ENCODE measurements at regions not wholly inside any gene's neighbourhood (a gene's known extent, or its start where the extent isn't known, plus 50 kb on each side); places are given as distances from the start of the nearest gene placed in this dataset.

- no peak for DNase-seq (ENCODE audit: low spot score)
These were observed 133.0 kb downstream of the ZDHHC21 start for GRCh38 chr9:14560194-14560593.

- no peak for DNase-seq (ENCODE audit: low spot score)
These were observed 138.3 kb downstream of the ZDHHC21 start for GRCh38 chr9:14554886-14555285.

GRCh38 chr9:14547245-14548060, 145.8 kb downstream of the ZDHHC21 start:
- no peak for DNase-seq (ENCODE audit: low spot score)

- no peak for DNase-seq (ENCODE audit: low spot score)
These were observed 146.5 kb downstream of the ZDHHC21 start for GRCh38 chr9:14546693-14547092.

- no peak for DNase-seq (ENCODE audit: low spot score)
These were observed 151.2 kb downstream of the ZDHHC21 start for GRCh38 chr9:14542071-14542470.

- DNase-seq (ENCODE audit: low spot score) = no peak
These were observed 154.7 kb downstream of the ZDHHC21 start for GRCh38 chr9:14538526-14538925.

GRCh38 chr9:14535161-14535955, 157.9 kb downstream of the ZDHHC21 start:
- DNase-seq (ENCODE audit: low spot score) = no peak

GRCh38 chr9:14533867-14534640, 159.2 kb downstream of the ZDHHC21 start:
- no peak for DNase-seq (ENCODE audit: low spot score)

GRCh38 chr9:14532456-14533115, 160.6 kb downstream of the ZDHHC21 start:
- no peak for DNase-seq (ENCODE audit: low spot score)

- peak; percentile 36 for DNase-seq (ENCODE audit: low spot score)
These were observed 161.6 kb downstream of the ZDHHC21 start for GRCh38 chr9:14531341-14532269.

GRCh38 chr9:14530841-14531240, 162.4 kb downstream of the ZDHHC21 start:
- DNase-seq (ENCODE audit: low spot score) = no peak

GRCh38 chr9:14530366-14530765, 162.9 kb downstream of the ZDHHC21 start:
- no peak for DNase-seq (ENCODE audit: low spot score)

- DNase-seq (ENCODE audit: low spot score) = no peak
These were observed 163.6 kb downstream of the ZDHHC21 start for GRCh38 chr9:14529629-14530028.

- DNase-seq (ENCODE audit: low spot score) = no peak
These were observed 164.2 kb downstream of the ZDHHC21 start for GRCh38 chr9:14529054-14529453.

- no peak for DNase-seq (ENCODE audit: low spot score)
These were observed 166.7 kb downstream of the ZDHHC21 start for GRCh38 chr9:14526504-14526903.

GRCh38 chr9:14525856-14526255, 167.4 kb downstream of the ZDHHC21 start:
- DNase-seq (ENCODE audit: low spot score) = no peak

GRCh38 chr9:14524873-14525515, 168.2 kb downstream of the ZDHHC21 start:
- DNase-seq (ENCODE audit: low spot score) = no peak

GRCh38 chr9:14523545-14523944, 169.7 kb downstream of the ZDHHC21 start:
- DNase-seq (ENCODE audit: low spot score) = no peak

GRCh38 chr9:14522627-14523379, 170.4 kb downstream of the ZDHHC21 start:
- DNase-seq (ENCODE audit: low spot score) = no peak

GRCh38 chr9:14520341-14520740, 172.9 kb downstream of the ZDHHC21 start:
- no peak for DNase-seq (ENCODE audit: low spot score)
